ENCODE measurements at regions not wholly inside any gene's neighbourhood (a gene's known extent, or its start where the extent isn't known, plus 50 kb on each side); places are given as distances from the start of the nearest gene placed in this dataset.

GRCh38 chr20:51139891-51140290 lies 117.0 kb upstream of the KCNG1 start:
- H3K4me1 ChIP-seq (ENCODE audit: control insufficient read depth, extremely low read depth, insufficient read depth, low read length): no peaks in the 10 kb centered on the region
- no peak overlapping the region for H3K4me3 ChIP-seq (replicated peaks in 1 of 3; ENCODE audit: insufficient read depth in 1 of 3, low read depth in 1 of 3, low read length in 3 of 3)
- intact Hi-C loops (cut with micrococcal nuclease) (no loop called here), dilution Hi-C loops (cut with MboI; ENCODE audit: extremely low pct_ligation_motif_present, low sequenced_read_pairs) (no loop called here)
- no peak for DNase-seq (ENCODE audit: low read depth, low spot score)
- no peaks in the 10 kb centered on the region for H3K36me3 ChIP-seq (ENCODE audit: control insufficient read depth in 2 of 2, extremely low read depth in 1 of 2, insufficient read depth in 2 of 2, low read length in 2 of 2)
- no peak overlapping the region for H3K27ac ChIP-seq (ENCODE audit: insufficient read depth, low read depth, low read length)
- no peak overlapping the region for H2AFZ ChIP-seq (ENCODE audit: low read depth, low read length)
- peaks cover 6 to 8% of the 10 kb centered on the region in 2 experiments for H3K27me3 ChIP-seq (ENCODE audit: control insufficient read depth in 2 of 2, insufficient read depth in 2 of 2, low read length in 2 of 2)
- no peaks in the 10 kb centered on the region for H3K9me1 ChIP-seq (replicated peaks; ENCODE audit: control insufficient read depth, extremely low read depth, insufficient read depth, low read length)
- FAIRE-seq: no peak
- TF ChIP-seq MYC (IDR thresholded peaks at IDR 0.05; ENCODE audit: low read depth, low read length): no peak
- TF ChIP-seq CTCF (IDR thresholded peaks at IDR 0.05; ENCODE audit: extremely low read depth in 1 of 2, insufficient read depth in 1 of 2, low read depth in 1 of 2, low read length in 2 of 2): no peak
- no peak for TF ChIP-seq FOS (IDR thresholded peaks at IDR 0.05; ENCODE audit: borderline replicate concordance, insufficient read depth, low read length)
- TF ChIP-seq GATA2 (IDR thresholded peaks at IDR 0.05; ENCODE audit: insufficient read depth, insufficient read length, low read depth, low read length): no peak
- TF ChIP-seq EZH2 (IDR thresholded peaks at IDR 0.05; ENCODE audit: borderline replicate concordance, low read depth, low read length, severe bottlenecking): no peak
- no peak for TF ChIP-seq POLR2AphosphoS5 (IDR thresholded peaks at IDR 0.05; ENCODE audit: insufficient read depth, low read depth, low read length)
- no peak for TF ChIP-seq POLR2A (IDR thresholded peaks at IDR 0.05; ENCODE audit: low read depth, low read length)
- TF ChIP-seq JUN (IDR thresholded peaks at IDR 0.05; ENCODE audit: borderline replicate concordance, insufficient read depth, insufficient read length, low read depth): no peak
- no peak for TF ChIP-seq MAX (IDR thresholded peaks at IDR 0.05; ENCODE audit: insufficient read depth, insufficient read length)
- H3K9me3 ChIP-seq (replicated peaks; ENCODE audit: control insufficient read depth, insufficient read depth, low read length): no peaks in the 10 kb centered on the region
- no peaks in the 10 kb centered on the region for H3K79me2 ChIP-seq (ENCODE audit: control insufficient read depth, insufficient read depth, low read length)
- no peak overlapping the region for H3K4me2 ChIP-seq (ENCODE audit: insufficient read depth, low read length)
- BruUV-seq (replicated peaks): no TSS peak
- no peak overlapping the region for H3K9ac ChIP-seq (replicated peaks; ENCODE audit: extremely low read depth, insufficient read depth, low read length)
- ChIA-PET CTCF (interaction anchor here (0.5 kb wide), 1 partner anchor 9 kb away, joined by 3 read pairs; no protein-coding TSS in a partner anchor), POLR2A (interaction anchor here (0.6 kb wide), 1 partner anchor 8 kb away, joined by 4 read pairs; no protein-coding TSS in a partner anchor)
- no peaks in the 10 kb centered on the region for H4K20me1 ChIP-seq (replicated peaks; ENCODE audit: control insufficient read depth, extremely low read depth, insufficient read depth, low read length)
